Astrocyte of the hippocampus (primary cell): ENCODE measurements at regions not wholly inside any gene's neighbourhood (a gene's known extent, or its start where the extent isn't known, plus 50 kb on each side); places are given as distances from the start of the nearest gene placed in this dataset.
"Not testable (repeated sequence)": the region's sequence is repeated elsewhere in the genome, so short reads cannot be mapped to it uniquely, and the experiment has no call there.

Experiments used
- DNase-seq: peaks from one replicate; pipeline ENCODE4 v3.0.0; 2011; ENCODE audit warnings: low read depth, low spot score

GRCh38 chr2:91628471-91628870 lies 2937.0 kb downstream of the RPIA start:
- not testable (repeated sequence) for DNase-seq

DNA sequence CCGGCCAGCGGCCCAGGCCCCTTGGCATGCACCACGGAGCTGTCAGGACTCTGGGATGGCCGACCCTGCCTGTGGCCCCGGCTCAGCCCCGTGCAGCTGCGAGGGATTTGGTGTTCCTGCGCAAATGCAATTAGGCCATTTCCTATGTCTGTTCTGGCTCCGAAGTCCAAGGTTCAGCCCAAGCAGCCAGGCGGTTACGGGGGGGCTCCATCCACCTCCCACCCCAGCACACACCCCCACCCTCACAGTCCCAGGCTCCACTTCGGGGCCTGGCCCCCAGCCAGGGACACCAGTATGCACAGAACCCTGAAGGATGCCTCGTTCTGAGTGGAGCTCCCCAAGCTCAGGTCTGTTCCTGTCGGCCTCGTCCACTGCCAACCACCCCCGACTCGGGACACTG lies 2965.7 kb downstream of the RPIA start:
- DNase-seq, result peak; percentile 20

- not testable (repeated sequence) for DNase-seq
These were observed 2966.9 kb downstream of the RPIA start for GRCh38 chr2:91658336-91658735.

DNA sequence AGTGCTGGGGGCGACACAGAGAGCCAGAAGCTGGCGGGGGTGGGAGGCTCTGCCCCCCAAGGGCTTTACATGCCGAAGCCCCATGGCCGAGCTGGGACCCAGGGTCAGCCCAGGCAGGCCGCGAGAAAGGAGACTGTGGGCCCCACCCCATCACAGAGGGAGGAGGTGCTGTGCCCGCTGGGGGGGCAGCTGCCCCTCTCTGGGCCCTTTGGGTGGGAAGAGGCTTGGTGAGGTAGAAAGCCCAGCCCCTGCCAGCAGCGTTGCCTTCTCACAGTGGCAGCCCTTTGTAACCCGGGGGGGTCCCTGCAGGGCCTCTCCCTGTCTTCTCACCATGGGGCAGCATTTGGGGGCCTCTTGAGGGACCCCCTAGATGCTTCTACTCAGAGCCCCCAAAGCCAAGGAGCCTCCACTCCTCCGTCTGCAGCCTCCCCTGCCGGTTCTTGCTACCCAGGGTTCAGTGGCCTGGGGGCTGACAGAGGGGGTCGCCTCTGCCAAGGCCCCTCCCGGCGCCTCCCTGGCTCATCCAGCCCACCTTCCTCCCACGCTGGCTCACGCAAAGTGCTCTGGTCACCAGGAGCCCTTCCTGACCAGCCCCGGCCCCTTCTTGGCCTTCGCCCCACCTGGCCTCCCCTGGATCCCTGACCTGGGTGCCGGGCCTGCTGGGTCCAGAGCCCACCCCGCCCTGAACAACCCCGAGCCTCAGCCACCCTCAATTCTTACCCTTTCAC lies 2967.9 kb downstream of the RPIA start:
- DNase-seq, result not testable (repeated sequence)

GRCh38 chr2:91659917-91660275 lies 2968.4 kb downstream of the RPIA start:
- DNase-seq, result peak; percentile 59

DNA sequence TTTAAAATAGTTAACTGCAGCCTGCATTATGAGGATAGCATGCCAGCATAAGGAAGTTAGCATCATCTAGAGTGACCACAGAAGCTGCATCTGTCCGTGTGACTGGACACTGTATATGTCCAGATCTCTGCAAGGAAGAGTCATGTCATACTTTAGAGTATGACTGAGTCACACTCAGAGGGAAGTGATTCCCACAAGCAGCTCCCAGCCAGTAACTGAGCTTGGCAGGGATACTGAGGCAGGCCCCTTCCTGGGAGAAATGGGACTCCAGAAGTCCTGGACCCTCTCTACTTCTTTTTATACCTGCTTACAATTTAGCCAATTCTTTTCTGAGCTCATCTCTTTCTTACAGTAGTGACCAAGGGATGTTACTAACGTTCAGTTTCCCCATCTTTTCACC lies 2975.9 kb downstream of the RPIA start:
- not testable (repeated sequence) for DNase-seq

DNA sequence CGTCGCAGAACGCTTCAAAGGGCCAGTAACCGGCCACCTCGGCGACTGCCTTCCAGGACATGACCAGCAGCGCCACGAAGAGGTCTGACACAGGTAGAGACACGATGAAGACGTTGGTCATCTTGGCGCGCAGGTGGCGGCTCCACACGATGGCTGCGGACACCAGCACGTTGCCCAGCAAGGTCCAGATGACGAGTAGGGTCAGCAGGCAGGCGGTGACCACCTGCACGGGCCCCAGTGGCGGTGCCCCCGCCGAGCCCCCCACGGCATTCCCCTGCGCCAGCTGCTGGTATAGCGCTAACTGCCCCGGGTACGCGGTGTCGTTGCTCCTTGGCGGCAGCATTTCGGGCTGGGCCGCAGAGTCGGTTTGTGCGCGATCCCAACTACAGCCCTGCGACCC lies 2994.1 kb downstream of the RPIA start:
- DNase-seq, result not testable (repeated sequence)

- DNase-seq, result not testable (repeated sequence)
These were observed 2994.6 kb downstream of the RPIA start for GRCh38 chr2:91686046-91686445.
